ENCODE measurements at regions not wholly inside any gene's neighbourhood (a gene's known extent, or its start where the extent isn't known, plus 50 kb on each side); places are given as distances from the start of the nearest gene placed in this dataset.
"Not testable (repeated sequence)": the region's sequence is repeated elsewhere in the genome, so short reads cannot be mapped to it uniquely, and the experiment has no call there.

GRCh38 chr9:124084087-124084486, 72.5 kb downstream of the LHX2 start:
- no peak for DNase-seq (ENCODE audit: low spot score)

- DNase-seq (ENCODE audit: low spot score), result no peak
Observed at GRCh38 chr9:124087226-124087625, 75.7 kb downstream of the LHX2 start.

- no peak for DNase-seq (ENCODE audit: low spot score)
Observed at GRCh38 chr9:124088476-124088837, 76.9 kb downstream of the LHX2 start.

GRCh38 chr9:124089631-124090488, 78.3 kb downstream of the LHX2 start:
- not testable (repeated sequence) for DNase-seq (ENCODE audit: low spot score)

GRCh38 chr9:124098141-124098905, 86.8 kb downstream of the LHX2 start:
- DNase-seq (ENCODE audit: low spot score), result no peak

- DNase-seq (ENCODE audit: low spot score), result no peak
Observed at GRCh38 chr9:124099860-124100259, 88.3 kb downstream of the LHX2 start.

- no peak for DNase-seq (ENCODE audit: low spot score)
Observed at GRCh38 chr9:124101215-124101968, 89.8 kb downstream of the LHX2 start.

- no peak for DNase-seq (ENCODE audit: low spot score)
Observed at GRCh38 chr9:124101969-124102345, 90.4 kb downstream of the LHX2 start.

- DNase-seq (ENCODE audit: low spot score), result no peak
Observed at GRCh38 chr9:124102363-124102762, 90.8 kb downstream of the LHX2 start.

GRCh38 chr9:124105266-124105665, 93.7 kb downstream of the LHX2 start:
- DNase-seq (ENCODE audit: low spot score), result no peak

GRCh38 chr9:124108216-124108615, 96.6 kb downstream of the LHX2 start:
- no peak for DNase-seq (ENCODE audit: low spot score)

GRCh38 chr9:124110307-124110915, 98.8 kb downstream of the LHX2 start:
- DNase-seq (ENCODE audit: low spot score), result no peak

- no peak for DNase-seq (ENCODE audit: low spot score)
Observed at GRCh38 chr9:124116683-124117363, 105.3 kb downstream of the LHX2 start.

- DNase-seq (ENCODE audit: low spot score), result no peak
Observed at GRCh38 chr9:124118894-124119293, 107.3 kb downstream of the LHX2 start.

GRCh38 chr9:124120272-124120671, 108.7 kb downstream of the LHX2 start:
- no peak for DNase-seq (ENCODE audit: low spot score)

GRCh38 chr9:124121725-124122124, 110.2 kb downstream of the LHX2 start:
- no peak for DNase-seq (ENCODE audit: low spot score)

GRCh38 chr9:124122321-124122720, 110.8 kb downstream of the LHX2 start:
- DNase-seq (ENCODE audit: low spot score), result no peak

- DNase-seq (ENCODE audit: low spot score), result no peak
Observed at GRCh38 chr9:124122813-124123462, 111.4 kb downstream of the LHX2 start.

GRCh38 chr9:124123621-124124020, 112.1 kb downstream of the LHX2 start:
- DNase-seq (ENCODE audit: low spot score), result not testable (repeated sequence)

Data from SK-N-DZ (cell line).